HFFc6 (cell line): ENCODE measurements at regions not wholly inside any gene's neighbourhood (a gene's known extent, or its start where the extent isn't known, plus 50 kb on each side); places are given as distances from the start of the nearest gene placed in this dataset.
"Not testable (repeated sequence)": the region's sequence is repeated elsewhere in the genome, so short reads cannot be mapped to it uniquely, and the experiment has no call there.

Experiments
- DNase-seq: peaks from one replicate; pipeline ENCODE4 v3.0.0-alpha.2; 2018
- H3K27ac Mint-ChIP-seq: 2 replicates; pipeline ENCODE4 v1.8.0; 2020; ENCODE audit warnings: mild to moderate bottlenecking, mixed read lengths
- H3K27me3 Mint-ChIP-seq: 2 replicates; pipeline ENCODE4 v1.8.0; 2021; ENCODE audit warnings: mild to moderate bottlenecking, moderate library complexity, mixed read lengths; ENCODE audit not compliant: insufficient read depth
- H3K36me3 Mint-ChIP-seq: 2 replicates; pipeline ENCODE4 v1.8.0; 2021; ENCODE audit warnings: low read depth, mixed read lengths
- H3K4me1 Mint-ChIP-seq: 2 replicates; pipeline ENCODE4 v1.8.0; 2020; ENCODE audit warnings: low read depth, mixed read lengths
- H3K4me3 Mint-ChIP-seq: 2 replicates; pipeline ENCODE4 v1.8.0; 2020; ENCODE audit warnings: mild to moderate bottlenecking, moderate library complexity, mixed read lengths
- H3K9me3 Mint-ChIP-seq: 2 replicates; pipeline ENCODE4 v1.8.0; 2020; ENCODE audit warnings: mild to moderate bottlenecking, mixed read lengths
- CTCF ChIP-seq: fragments of 200-600 bp; sonication (generic); IDR thresholded peaks from 2 replicates; pipeline ENCODE4 v1.5.0; 2021; ENCODE audit warnings: antibody characterized with exemption, mild to moderate bottlenecking

GRCh38 chr7:68613897-68614296 is 984.4 kb upstream of the AUTS2 start:
- H3K9me3 Mint-ChIP-seq: peaks cover 25% of the 10 kb centered on the region
- no peaks in the 10 kb centered on the region for H3K4me1 Mint-ChIP-seq
- H3K36me3 Mint-ChIP-seq: no peaks in the 10 kb centered on the region
- no peak overlapping the region for H3K4me3 Mint-ChIP-seq
- H3K27ac Mint-ChIP-seq: no peak overlapping the region
- H3K27me3 Mint-ChIP-seq: no peaks in the 10 kb centered on the region
- no peak for TF ChIP-seq CTCF
- no peak for DNase-seq

DNA sequence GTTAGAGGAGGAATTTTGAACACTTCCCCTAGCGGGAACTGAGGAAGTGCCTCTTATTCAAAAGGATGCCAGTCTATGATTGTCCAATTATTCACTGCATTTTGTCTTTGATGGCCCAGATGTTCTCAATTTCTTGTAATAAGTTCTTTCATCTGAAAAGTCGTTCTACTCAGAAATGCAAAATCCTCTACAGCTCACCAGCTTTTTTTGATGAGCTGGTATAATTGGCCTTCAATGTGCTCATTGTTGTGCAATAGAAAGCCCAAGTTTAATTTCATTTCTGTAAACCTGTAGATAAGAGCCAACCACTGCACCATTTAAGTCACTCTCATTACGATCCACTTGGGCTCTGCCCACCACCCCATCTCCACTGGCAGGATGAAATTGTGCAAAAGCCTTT is 978.7 kb upstream of the AUTS2 start:
- no peaks in the 10 kb centered on the region for H3K27me3 Mint-ChIP-seq
- DNase-seq: no peak
- no peaks in the 10 kb centered on the region for H3K4me1 Mint-ChIP-seq
- H3K4me3 Mint-ChIP-seq: no peak overlapping the region
- H3K36me3 Mint-ChIP-seq: no peaks in the 10 kb centered on the region
- no peak for TF ChIP-seq CTCF
- no peak overlapping the region for H3K27ac Mint-ChIP-seq
- peaks cover 10% of the 10 kb centered on the region for H3K9me3 Mint-ChIP-seq

- Mint-ChIP-seq H3K27ac (no peak overlapping the region), H3K36me3 (no peaks in the 10 kb centered on the region), H3K9me3 (peaks cover 15% of the 10 kb centered on the region; the same call in 1 of the 2 replicates), H3K4me1 (no peaks in the 10 kb centered on the region), H3K27me3 (no peaks in the 10 kb centered on the region), H3K4me3 (no peak overlapping the region)
- no peak for TF ChIP-seq CTCF
- no peak for DNase-seq
Measured at GRCh38 chr7:68622500-68622899, 975.8 kb upstream of the AUTS2 start.

DNA sequence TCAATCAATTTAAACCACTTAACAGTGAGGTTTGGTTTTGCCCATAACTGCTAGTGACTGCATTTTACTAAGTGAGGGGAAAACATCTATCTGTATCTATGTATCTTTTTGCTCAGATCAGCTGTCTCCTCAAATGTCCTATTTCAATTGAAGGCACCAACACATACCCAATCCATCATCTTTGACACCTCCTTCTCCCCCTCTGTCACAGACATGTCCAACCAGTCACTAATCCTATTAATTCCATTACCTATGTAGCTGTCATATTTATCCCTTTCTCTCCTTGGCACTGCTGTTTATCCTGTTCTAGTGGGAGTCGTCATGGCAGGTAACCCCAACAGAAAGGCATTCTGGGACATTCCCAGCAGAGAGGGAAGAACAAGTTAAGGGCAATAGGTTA is 975.2 kb upstream of the AUTS2 start:
- no peak for TF ChIP-seq CTCF
- H3K36me3 Mint-ChIP-seq: no peaks in the 10 kb centered on the region
- no peaks in the 10 kb centered on the region for H3K4me1 Mint-ChIP-seq
- DNase-seq: no peak
- H3K27ac Mint-ChIP-seq: no peak overlapping the region
- peaks cover 10% of the 10 kb centered on the region; the same call in 1 of the 2 replicates for H3K9me3 Mint-ChIP-seq
- no peak overlapping the region for H3K4me3 Mint-ChIP-seq
- no peaks in the 10 kb centered on the region for H3K27me3 Mint-ChIP-seq

DNA sequence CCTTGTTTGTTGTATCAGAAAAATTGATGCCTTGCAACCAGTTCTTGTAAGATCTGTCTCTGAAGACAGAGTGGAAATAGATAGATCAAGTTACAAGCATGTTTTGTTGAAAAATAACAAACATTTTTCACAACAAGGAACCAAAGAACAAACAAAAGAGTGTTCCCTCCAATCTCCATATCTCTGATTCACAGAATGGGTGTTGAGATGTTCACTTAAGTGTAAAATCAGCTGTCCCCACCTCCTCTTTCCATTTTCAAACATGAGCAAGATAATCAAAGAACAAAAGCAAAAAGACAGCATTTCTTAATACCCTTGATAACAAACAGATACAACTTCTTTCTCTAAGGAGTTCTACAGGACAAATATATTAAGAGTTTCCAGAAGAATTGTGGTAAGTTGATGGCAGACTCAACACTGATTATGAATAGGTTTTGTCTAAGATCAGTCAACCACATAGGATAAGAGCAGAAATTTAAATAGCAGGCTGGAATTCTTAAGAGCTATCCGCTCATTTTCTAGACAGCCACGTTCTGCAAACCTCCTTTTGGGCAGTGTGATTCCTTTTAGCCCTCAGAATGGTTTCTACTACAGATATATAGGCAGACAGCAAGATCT is 970.9 kb upstream of the AUTS2 start:
- peaks cover 10% of the 10 kb centered on the region; the same call in 1 of the 2 replicates for H3K9me3 Mint-ChIP-seq

GRCh38 chr7:68630914-68631313 is 967.4 kb upstream of the AUTS2 start:
- peaks cover 25% of the 10 kb centered on the region; the same call in 1 of the 2 replicates for H3K9me3 Mint-ChIP-seq
- DNase-seq, H3K36me3 Mint-ChIP-seq, H3K27me3 Mint-ChIP-seq, H3K27ac Mint-ChIP-seq, H3K4me1 Mint-ChIP-seq, H3K4me3 Mint-ChIP-seq: not testable (repeated sequence)

More for the DNA sequence above, 970.9 kb upstream of the AUTS2 start:
- Mint-ChIP-seq H3K4me3 (no peak overlapping the region), H3K4me1 (no peaks in the 10 kb centered on the region), H3K27me3 (no peaks in the 10 kb centered on the region), H3K36me3 (no peaks in the 10 kb centered on the region), H3K27ac (no peak overlapping the region)
- DNase-seq: no peak
- no peak for TF ChIP-seq CTCF
